IMR-90 (cell line): ENCODE measurements at regions not wholly inside any gene's neighbourhood (a gene's known extent, or its start where the extent isn't known, plus 50 kb on each side); places are given as distances from the start of the nearest gene placed in this dataset.

Experiments
- ATAC-seq: fragments of 200-7000 bp; cut with Tn5 transposase; 2 replicates; pipeline ENCODE4 v1.9.1; 2020; ENCODE audit warnings: low read depth, mild to moderate bottlenecking, moderate library complexity
- BruUV-seq: library from RNA; stranded (reverse); fragments of 400-500 nt; replicated peaks from 2 replicates; lab custom pipeline; 2021; lab: Mats Ljungman, UMichigan
- CTCF ChIA-PET: fragments of 300-600 bp; formaldehyde crosslinking; extraction: SDS; loops from one replicate; lab custom pipeline; 2021; ENCODE audit warnings: antibody characterized with exemption; lab: Yijun Ruan, JAX
- POLR2A ChIA-PET: fragments of 300-600 bp; sonication (Branson Sonifier 250); formaldehyde crosslinking; loops from one replicate; lab custom pipeline; 2022; ENCODE audit warnings: antibody characterized with exemption; ENCODE audit not compliant: unreplicated experiment; lab: Charles Lee
- DNase-seq: peaks from one replicate; pipeline ENCODE4 v3.0.0; 2013
- H2AFZ ChIP-seq: replicated peaks from 2 replicates; pipeline ENCODE3; 2013; ENCODE audit warnings: low read length, mild to moderate bottlenecking; ENCODE audit not compliant: poor library complexity
- H2AK5ac ChIP-seq: 2 replicates; pipeline ENCODE4 v1.6.1; 2013; ENCODE audit warnings: low read depth, low read length, inconsistent platforms
- H2AK9ac ChIP-seq: replicated peaks from 2 replicates; pipeline ENCODE3; 2013; ENCODE audit warnings: mild to moderate bottlenecking, low read depth, low read length, moderate library complexity; ENCODE audit not compliant: poor library complexity
- H2BK120ac ChIP-seq: 2 replicates; pipeline ENCODE4 v1.6.1; 2013; ENCODE audit warnings: low read depth, low read length, inconsistent platforms
- H2BK15ac ChIP-seq: 3 replicates; pipeline ENCODE4 v1.6.1; 2013; ENCODE audit warnings: low read depth, low read length, inconsistent platforms
- H2BK20ac ChIP-seq: 2 replicates; pipeline ENCODE4 v1.6.1; 2013; ENCODE audit warnings: low read depth, mild to moderate bottlenecking, inconsistent platforms, low read length, moderate library complexity
- H2BK5ac ChIP-seq: 2 replicates; pipeline ENCODE4 v1.6.1; 2013; ENCODE audit warnings: mild to moderate bottlenecking, low read depth, low read length, inconsistent platforms; ENCODE audit not compliant: poor library complexity, severe bottlenecking
- H3K14ac ChIP-seq: replicated peaks from 2 replicates; pipeline ENCODE4 v1.6.1; 2013; ENCODE audit warnings: low read depth, low read length, inconsistent platforms
- H3K18ac ChIP-seq: 2 replicates; pipeline ENCODE4 v1.6.1; 2013; ENCODE audit warnings: low read depth, low read length, control low read depth
- H3K23ac ChIP-seq: 2 replicates; pipeline ENCODE4 v1.6.1; 2013; ENCODE audit warnings: low read depth, low read length, inconsistent platforms
- H3K27ac ChIP-seq: 2 replicates; pipeline ENCODE4 v1.5.1; 2013; ENCODE audit warnings: mild to moderate bottlenecking, control low read depth, low read length; ENCODE audit not compliant: insufficient read depth
- H3K27me3 ChIP-seq: 2 replicates; pipeline ENCODE4 v1.6.1; 2013; ENCODE audit warnings: low read length; ENCODE audit not compliant: control insufficient read depth, insufficient read depth
- H3K36me3 ChIP-seq: 2 replicates; pipeline ENCODE4 v1.6.1; 2013; ENCODE audit warnings: low read length, mixed read lengths; ENCODE audit not compliant: control insufficient read depth, insufficient read depth
- H3K4ac ChIP-seq: 2 replicates; pipeline ENCODE4 v1.6.1; 2013; ENCODE audit warnings: low read depth, low read length, inconsistent platforms
- H3K4me1 ChIP-seq: 2 replicates; pipeline ENCODE4 v1.6.1; 2013; ENCODE audit warnings: low read length, mixed read lengths; ENCODE audit not compliant: control insufficient read depth, insufficient read depth
- H3K4me2 ChIP-seq: 2 replicates; pipeline ENCODE4 v1.6.1; 2013; ENCODE audit warnings: low read depth, mild to moderate bottlenecking, control low read depth, low read length, moderate library complexity
- H3K4me3 ChIP-seq: 2 replicates; pipeline ENCODE4 v1.5.1; 2013; ENCODE audit warnings: low read depth, mild to moderate bottlenecking, control low read depth, low read length, moderate library complexity; ENCODE audit not compliant: insufficient read depth
- H3K56ac ChIP-seq: 2 replicates; pipeline ENCODE4 v1.6.1; 2013; ENCODE audit warnings: low read length, inconsistent platforms; ENCODE audit not compliant: insufficient read depth; ENCODE audit errors: extremely low read depth
- H3K79me1 ChIP-seq, 2 experiments: 2 replicates each; pipeline ENCODE4 v1.6.1; 2013; ENCODE audit warnings: low read length in 2 of 2, inconsistent platforms in 1 of 2, low read depth in 1 of 2
- H3K9ac ChIP-seq: 2 replicates; pipeline ENCODE4 v1.6.1; 2013; ENCODE audit warnings: low read depth, low read length, control low read depth
- H3K9me1 ChIP-seq: 2 replicates; pipeline ENCODE4 v1.6.1; 2013; ENCODE audit warnings: low read length, inconsistent platforms; ENCODE audit not compliant: insufficient read depth
- H3K9me3 ChIP-seq: 2 replicates; pipeline ENCODE4 v1.6.1; 2013; ENCODE audit warnings: low read length; ENCODE audit not compliant: control insufficient read depth, insufficient read depth
- H4K20me1 ChIP-seq: 2 replicates; pipeline ENCODE4 v1.6.1; 2013; ENCODE audit warnings: low read length, inconsistent platforms; ENCODE audit not compliant: insufficient read depth
- H4K5ac ChIP-seq: 2 replicates; pipeline ENCODE4 v1.6.1; 2013; ENCODE audit warnings: mild to moderate bottlenecking, low read depth, low read length, control low read depth
- H4K8ac ChIP-seq, 2 experiments: 2 replicates each; pipeline ENCODE4 v1.6.1; 2013; ENCODE audit warnings: low read depth in 2 of 2, low read length in 2 of 2, control low read depth in 1 of 2, inconsistent platforms in 1 of 2
- H4K91ac ChIP-seq: 2 replicates; pipeline ENCODE4 v1.6.1; 2013; ENCODE audit warnings: low read depth, low read length, inconsistent platforms; ENCODE audit not compliant: insufficient read depth
- CEBPB ChIP-seq: IDR thresholded peaks from 2 replicates; pipeline ENCODE4 v1.6.1; 2012; ENCODE audit warnings: low read depth, low read length, improper control_type of control experiment
- CHD1 ChIP-seq: IDR thresholded peaks from 2 replicates; pipeline ENCODE4 v1.6.1; 2012; ENCODE audit warnings: low read depth, low read length, improper control_type of control experiment
- FOS ChIP-seq: fragments of 150-350 bp; IDR thresholded peaks from 2 replicates; pipeline ENCODE4 v1.6.1; 2016; ENCODE audit warnings: low read depth, low read length
- MAZ ChIP-seq: IDR thresholded peaks from 2 replicates; pipeline ENCODE4 v1.6.1; 2012; ENCODE audit warnings: low read depth, mild to moderate bottlenecking, low read length, improper control_type of control experiment, moderate library complexity, borderline replicate concordance
- RAD21 ChIP-seq: IDR thresholded peaks from 2 replicates; pipeline ENCODE4 v1.6.1; 2012; ENCODE audit warnings: low read length, improper control_type of control experiment
- RCOR1 ChIP-seq: IDR thresholded peaks from 2 replicates; pipeline ENCODE4 v1.6.1; 2012; ENCODE audit warnings: mild to moderate bottlenecking, low read length, improper control_type of control experiment; ENCODE audit not compliant: insufficient replicate concordance
- WGBS, 2 experiments: methylation state at CpG; one replicate each; pipeline versions ENCODE4 v1.1.5 to v1.1.7; 2013; ENCODE audit warnings: missing lambda C conversion rate in 2 of 2; ENCODE audit not compliant: insufficient read length in 1 of 2; ENCODE audit errors: extremely low coverage in 2 of 2; 5-methylcytosine and 5-hydroxymethylcytosine counted together
- dilution Hi-C: fragments of 300-500 bp; cut with HindIII; formaldehyde crosslinking; loops from one replicate; pipeline ENCODE4 v1.14.3; 2018; ENCODE audit warnings: low sequenced_read_pairs; ENCODE audit not compliant: unreplicated experiment
- in situ Hi-C: fragments of 300-500 bp; cut with MboI; formaldehyde crosslinking; loops from 3 replicates; pipeline ENCODE4 v1.14.3; 2019; ENCODE audit warnings: low sequenced_read_pairs, inconsistent platforms, mixed read lengths
- intact Hi-C: fragments of 100-400 bp; cut with micrococcal nuclease; formaldehyde crosslinking; loops from 2 replicates; pipeline ENCODE4 v1.10.0; 2022
- TF ChIP-seq, protein P1 (sequence below): conservative IDR thresholded peaks from 2 replicates; pipeline ENCODE4 v1.5.1; 2012; ENCODE audit warnings: mild to moderate bottlenecking, low read depth, low read length, improper control_type of control experiment

GRCh38 chr3:67866571-67866970 lies 212.2 kb upstream of the SUCLG2 start:
- Histone ChIP-seq H3K9ac (no peak overlapping the region), H2BK5ac (no peak overlapping the region), H3K27me3 (no peaks in the 10 kb centered on the region), H3K4me1 (no peaks in the 10 kb centered on the region), H3K9me3 (no peaks in the 10 kb centered on the region), H2BK120ac (no peak overlapping the region), H2AFZ (no peak overlapping the region), H3K56ac (no peak overlapping the region), H3K4ac (no peak overlapping the region), H3K79me1 (no peaks in the 10 kb centered on the region), H2AK9ac (no peak overlapping the region), H3K4me3 (no peak overlapping the region), H2AK5ac (no peak overlapping the region), H3K14ac (no peak overlapping the region), H3K23ac (no peak overlapping the region), H2BK20ac (no peak overlapping the region), H4K91ac (no peak overlapping the region), H4K5ac (no peak overlapping the region), H2BK15ac (no peak overlapping the region), H3K27ac (no peak overlapping the region), H3K18ac (no peak overlapping the region), H3K9me1 (no peaks in the 10 kb centered on the region), H4K8ac (no peak overlapping the region), H4K20me1 (no peaks in the 10 kb centered on the region), H3K36me3 (no peaks in the 10 kb centered on the region), H3K4me2 (no peak overlapping the region)
- ATAC-seq (no peak), DNase-seq (no peak)
- WGBS, 2 experiments: no CpG with 5 or more reads among the region's 6 CpGs
- ChIA-PET POLR2A (no interaction called here), CTCF (interaction anchor here (0.6 kb wide), 1 partner anchor 597 kb away, joined by 4 read pairs; no protein-coding TSS in a partner anchor)
- TF ChIP-seq, protein P1, sequence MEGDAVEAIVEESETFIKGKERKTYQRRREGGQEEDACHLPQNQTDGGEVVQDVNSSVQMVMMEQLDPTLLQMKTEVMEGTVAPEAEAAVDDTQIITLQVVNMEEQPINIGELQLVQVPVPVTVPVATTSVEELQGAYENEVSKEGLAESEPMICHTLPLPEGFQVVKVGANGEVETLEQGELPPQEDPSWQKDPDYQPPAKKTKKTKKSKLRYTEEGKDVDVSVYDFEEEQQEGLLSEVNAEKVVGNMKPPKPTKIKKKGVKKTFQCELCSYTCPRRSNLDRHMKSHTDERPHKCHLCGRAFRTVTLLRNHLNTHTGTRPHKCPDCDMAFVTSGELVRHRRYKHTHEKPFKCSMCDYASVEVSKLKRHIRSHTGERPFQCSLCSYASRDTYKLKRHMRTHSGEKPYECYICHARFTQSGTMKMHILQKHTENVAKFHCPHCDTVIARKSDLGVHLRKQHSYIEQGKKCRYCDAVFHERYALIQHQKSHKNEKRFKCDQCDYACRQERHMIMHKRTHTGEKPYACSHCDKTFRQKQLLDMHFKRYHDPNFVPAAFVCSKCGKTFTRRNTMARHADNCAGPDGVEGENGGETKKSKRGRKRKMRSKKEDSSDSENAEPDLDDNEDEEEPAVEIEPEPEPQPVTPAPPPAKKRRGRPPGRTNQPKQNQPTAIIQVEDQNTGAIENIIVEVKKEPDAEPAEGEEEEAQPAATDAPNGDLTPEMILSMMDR: no peak
- TF ChIP-seq CEBPB (no peak), MAZ (no peak), RAD21 (no peak), FOS (no peak), CHD1 (no peak), RCOR1 (no peak)
- dilution Hi-C loops (no loop called here), intact Hi-C loops (no loop called here), in situ Hi-C loops (no loop called here)
- BruUV-seq: no TSS peak
